IMR-90 (cell line): ENCODE measurements at regions not wholly inside any gene's neighbourhood (a gene's known extent, or its start where the extent isn't known, plus 50 kb on each side); places are given as distances from the start of the nearest gene placed in this dataset.
"Not testable (repeated sequence)": the region's sequence is repeated elsewhere in the genome, so short reads cannot be mapped to it uniquely, and the experiment has no call there.

Experiments
- ATAC-seq: fragments of 200-7000 bp; cut with Tn5 transposase; 2 replicates; pipeline ENCODE4 v1.9.1; 2020; ENCODE audit warnings: low read depth, mild to moderate bottlenecking, moderate library complexity
- BruUV-seq: library from RNA; stranded (reverse); fragments of 400-500 nt; replicated peaks from 2 replicates; lab custom pipeline; 2021; lab: Mats Ljungman, UMichigan
- CTCF ChIA-PET: fragments of 300-600 bp; formaldehyde crosslinking; extraction: SDS; loops from one replicate; lab custom pipeline; 2021; ENCODE audit warnings: antibody characterized with exemption; lab: Yijun Ruan, JAX
- POLR2A ChIA-PET: fragments of 300-600 bp; sonication (Branson Sonifier 250); formaldehyde crosslinking; loops from one replicate; lab custom pipeline; 2022; ENCODE audit warnings: antibody characterized with exemption; ENCODE audit not compliant: unreplicated experiment; lab: Charles Lee
- DNase-seq: peaks from one replicate; pipeline ENCODE4 v3.0.0; 2013
- H2AFZ ChIP-seq: replicated peaks from 2 replicates; pipeline ENCODE3; 2013; ENCODE audit warnings: low read length, mild to moderate bottlenecking; ENCODE audit not compliant: poor library complexity
- H2AK5ac ChIP-seq: 2 replicates; pipeline ENCODE4 v1.6.1; 2013; ENCODE audit warnings: low read depth, low read length, inconsistent platforms
- H2AK9ac ChIP-seq: replicated peaks from 2 replicates; pipeline ENCODE3; 2013; ENCODE audit warnings: mild to moderate bottlenecking, low read depth, low read length, moderate library complexity; ENCODE audit not compliant: poor library complexity
- H2BK120ac ChIP-seq: 2 replicates; pipeline ENCODE4 v1.6.1; 2013; ENCODE audit warnings: low read depth, low read length, inconsistent platforms
- H2BK15ac ChIP-seq: 3 replicates; pipeline ENCODE4 v1.6.1; 2013; ENCODE audit warnings: low read depth, low read length, inconsistent platforms
- H2BK20ac ChIP-seq: 2 replicates; pipeline ENCODE4 v1.6.1; 2013; ENCODE audit warnings: low read depth, mild to moderate bottlenecking, inconsistent platforms, low read length, moderate library complexity
- H2BK5ac ChIP-seq: 2 replicates; pipeline ENCODE4 v1.6.1; 2013; ENCODE audit warnings: mild to moderate bottlenecking, low read depth, low read length, inconsistent platforms; ENCODE audit not compliant: poor library complexity, severe bottlenecking
- H3K14ac ChIP-seq: replicated peaks from 2 replicates; pipeline ENCODE4 v1.6.1; 2013; ENCODE audit warnings: low read depth, low read length, inconsistent platforms
- H3K18ac ChIP-seq: 2 replicates; pipeline ENCODE4 v1.6.1; 2013; ENCODE audit warnings: low read depth, low read length, control low read depth
- H3K23ac ChIP-seq: 2 replicates; pipeline ENCODE4 v1.6.1; 2013; ENCODE audit warnings: low read depth, low read length, inconsistent platforms
- H3K27ac ChIP-seq: 2 replicates; pipeline ENCODE4 v1.5.1; 2013; ENCODE audit warnings: mild to moderate bottlenecking, control low read depth, low read length; ENCODE audit not compliant: insufficient read depth
- H3K27me3 ChIP-seq: 2 replicates; pipeline ENCODE4 v1.6.1; 2013; ENCODE audit warnings: low read length; ENCODE audit not compliant: control insufficient read depth, insufficient read depth
- H3K36me3 ChIP-seq: 2 replicates; pipeline ENCODE4 v1.6.1; 2013; ENCODE audit warnings: low read length, mixed read lengths; ENCODE audit not compliant: control insufficient read depth, insufficient read depth
- H3K4ac ChIP-seq: 2 replicates; pipeline ENCODE4 v1.6.1; 2013; ENCODE audit warnings: low read depth, low read length, inconsistent platforms
- H3K4me1 ChIP-seq: 2 replicates; pipeline ENCODE4 v1.6.1; 2013; ENCODE audit warnings: low read length, mixed read lengths; ENCODE audit not compliant: control insufficient read depth, insufficient read depth
- H3K4me2 ChIP-seq: 2 replicates; pipeline ENCODE4 v1.6.1; 2013; ENCODE audit warnings: low read depth, mild to moderate bottlenecking, control low read depth, low read length, moderate library complexity
- H3K4me3 ChIP-seq: 2 replicates; pipeline ENCODE4 v1.5.1; 2013; ENCODE audit warnings: low read depth, mild to moderate bottlenecking, control low read depth, low read length, moderate library complexity; ENCODE audit not compliant: insufficient read depth
- H3K56ac ChIP-seq: 2 replicates; pipeline ENCODE4 v1.6.1; 2013; ENCODE audit warnings: low read length, inconsistent platforms; ENCODE audit not compliant: insufficient read depth; ENCODE audit errors: extremely low read depth
- H3K79me1 ChIP-seq, 2 experiments: 2 replicates each; pipeline ENCODE4 v1.6.1; 2013; ENCODE audit warnings: low read length in 2 of 2, inconsistent platforms in 1 of 2, low read depth in 1 of 2
- H3K9ac ChIP-seq: 2 replicates; pipeline ENCODE4 v1.6.1; 2013; ENCODE audit warnings: low read depth, low read length, control low read depth
- H3K9me1 ChIP-seq: 2 replicates; pipeline ENCODE4 v1.6.1; 2013; ENCODE audit warnings: low read length, inconsistent platforms; ENCODE audit not compliant: insufficient read depth
- H3K9me3 ChIP-seq: 2 replicates; pipeline ENCODE4 v1.6.1; 2013; ENCODE audit warnings: low read length; ENCODE audit not compliant: control insufficient read depth, insufficient read depth
- H4K20me1 ChIP-seq: 2 replicates; pipeline ENCODE4 v1.6.1; 2013; ENCODE audit warnings: low read length, inconsistent platforms; ENCODE audit not compliant: insufficient read depth
- H4K5ac ChIP-seq: 2 replicates; pipeline ENCODE4 v1.6.1; 2013; ENCODE audit warnings: mild to moderate bottlenecking, low read depth, low read length, control low read depth
- H4K8ac ChIP-seq, 2 experiments: 2 replicates each; pipeline ENCODE4 v1.6.1; 2013; ENCODE audit warnings: low read depth in 2 of 2, low read length in 2 of 2, control low read depth in 1 of 2, inconsistent platforms in 1 of 2
- H4K91ac ChIP-seq: 2 replicates; pipeline ENCODE4 v1.6.1; 2013; ENCODE audit warnings: low read depth, low read length, inconsistent platforms; ENCODE audit not compliant: insufficient read depth
- WGBS, 2 experiments: methylation state at CpG; one replicate each; pipeline versions ENCODE4 v1.1.5 to v1.1.7; 2013; ENCODE audit warnings: missing lambda C conversion rate in 2 of 2; ENCODE audit not compliant: insufficient read length in 1 of 2; ENCODE audit errors: extremely low coverage in 2 of 2; 5-methylcytosine and 5-hydroxymethylcytosine counted together
- dilution Hi-C: fragments of 300-500 bp; cut with HindIII; formaldehyde crosslinking; loops from one replicate; pipeline ENCODE4 v1.14.3; 2018; ENCODE audit warnings: low sequenced_read_pairs; ENCODE audit not compliant: unreplicated experiment
- in situ Hi-C: fragments of 300-500 bp; cut with MboI; formaldehyde crosslinking; loops from 3 replicates; pipeline ENCODE4 v1.14.3; 2019; ENCODE audit warnings: low sequenced_read_pairs, inconsistent platforms, mixed read lengths
- intact Hi-C: fragments of 100-400 bp; cut with micrococcal nuclease; formaldehyde crosslinking; loops from 2 replicates; pipeline ENCODE4 v1.10.0; 2022

- dilution Hi-C loops = not testable (repeated sequence)
- 94% methylated on average over 4 of the region's 5 CpGs; no CpG with 5 or more reads in 1 of the 2 experiments for WGBS, 2 experiments
These were observed 371.1 kb upstream of the ADAMTS5 start for GRCh38 chr21:27338007-27338406.

More at GRCh38 chr21:27338007-27338406, 371.1 kb upstream of the ADAMTS5 start:
- H2AFZ ChIP-seq, H3K27me3 ChIP-seq, H3K23ac ChIP-seq, H3K9me1 ChIP-seq, H2AK9ac ChIP-seq, BruUV-seq, H2BK5ac ChIP-seq, DNase-seq, intact Hi-C loops, H3K14ac ChIP-seq, H3K27ac ChIP-seq, H2BK20ac ChIP-seq, H3K56ac ChIP-seq, H3K4ac ChIP-seq, H3K9me3 ChIP-seq, H4K20me1 ChIP-seq, H2AK5ac ChIP-seq, H4K91ac ChIP-seq, H3K4me1 ChIP-seq, POLR2A ChIA-PET, CTCF ChIA-PET, H4K8ac ChIP-seq, H3K36me3 ChIP-seq, H4K5ac ChIP-seq, ATAC-seq, H3K4me3 ChIP-seq, in situ Hi-C loops, H3K9ac ChIP-seq, H3K4me2 ChIP-seq, H2BK15ac ChIP-seq, H3K79me1 ChIP-seq: not testable (repeated sequence)
- 0 out of 2 replicates have a peak overlapping the region, but pooled peaks have one; percentile 38 for H3K18ac ChIP-seq
- H2BK120ac ChIP-seq = peak overlapping the region; percentile 36; the same call in 1 of the 2 replicates
